ENCODE measurements at regions not wholly inside any gene's neighbourhood (a gene's known extent, or its start where the extent isn't known, plus 50 kb on each side); places are given as distances from the start of the nearest gene placed in this dataset.

DNA sequence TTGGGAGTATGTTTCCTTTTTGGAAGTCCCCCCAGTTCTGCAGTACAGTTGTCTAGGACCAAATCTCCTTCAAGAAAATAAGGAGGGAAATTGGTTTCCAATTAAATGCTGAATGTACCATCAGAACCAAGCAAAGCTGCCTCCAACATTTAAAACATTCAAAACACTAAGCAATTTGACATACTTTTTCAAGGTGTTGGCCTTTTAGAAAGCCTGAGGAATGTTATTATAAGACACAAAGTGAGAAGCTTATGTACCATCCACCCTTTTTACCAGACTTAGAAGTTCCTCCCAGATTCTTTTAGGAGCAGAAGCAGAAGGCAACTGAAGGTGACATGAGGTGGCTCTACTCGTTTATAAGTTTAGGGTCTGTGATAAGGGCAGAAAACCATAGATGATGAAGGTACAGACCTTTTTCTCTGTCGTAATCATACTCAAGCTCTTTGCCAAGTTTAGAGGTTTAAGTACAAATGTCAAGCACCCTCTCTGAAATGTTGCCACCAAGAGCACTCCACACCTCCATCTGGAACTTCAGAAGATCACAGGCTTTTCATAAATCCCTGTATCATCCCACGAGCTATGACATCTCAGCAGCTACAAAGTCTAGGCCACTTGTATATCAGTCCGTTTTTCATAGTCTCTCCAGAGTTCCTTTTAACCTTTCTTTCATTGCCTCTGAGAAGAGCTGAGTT lies 282.5 kb upstream of the THBS1 start:
- Histone ChIP-seq H3K4me1 (ENCODE audit: low read length) (peaks cover 42% of the 10 kb centered on the region), H3K4me3 (ENCODE audit: low read length) (no peak overlapping the region), H3K27ac (ENCODE audit: low read length) (no peak overlapping the region), H3K9me3 (ENCODE audit: insufficient read depth, low read length) (no peaks in the 10 kb centered on the region), H2AFZ (ENCODE audit: low read depth, low read length) (no peak overlapping the region), H4K20me1 (ENCODE audit: insufficient read depth, low read length) (no peaks in the 10 kb centered on the region), H3K9ac (ENCODE audit: low read length) (no peak overlapping the region), H3K4me2 (ENCODE audit: low read length) (no peak overlapping the region), H3K27me3 (ENCODE audit: low read depth, low read length) (0 out of 2 replicates have a peak, but pooled peaks cover 2% of the 10 kb centered on the region), H3K79me2 (ENCODE audit: low read length) (no peaks in the 10 kb centered on the region), H3K36me3 (replicated peaks; ENCODE audit: low read depth, low read length) (no peaks in the 10 kb centered on the region)
- no peak for TF ChIP-seq EZH2phosphoT487 (IDR thresholded peaks at IDR 0.05; ENCODE audit: low read depth)
- TF ChIP-seq, protein P1, sequence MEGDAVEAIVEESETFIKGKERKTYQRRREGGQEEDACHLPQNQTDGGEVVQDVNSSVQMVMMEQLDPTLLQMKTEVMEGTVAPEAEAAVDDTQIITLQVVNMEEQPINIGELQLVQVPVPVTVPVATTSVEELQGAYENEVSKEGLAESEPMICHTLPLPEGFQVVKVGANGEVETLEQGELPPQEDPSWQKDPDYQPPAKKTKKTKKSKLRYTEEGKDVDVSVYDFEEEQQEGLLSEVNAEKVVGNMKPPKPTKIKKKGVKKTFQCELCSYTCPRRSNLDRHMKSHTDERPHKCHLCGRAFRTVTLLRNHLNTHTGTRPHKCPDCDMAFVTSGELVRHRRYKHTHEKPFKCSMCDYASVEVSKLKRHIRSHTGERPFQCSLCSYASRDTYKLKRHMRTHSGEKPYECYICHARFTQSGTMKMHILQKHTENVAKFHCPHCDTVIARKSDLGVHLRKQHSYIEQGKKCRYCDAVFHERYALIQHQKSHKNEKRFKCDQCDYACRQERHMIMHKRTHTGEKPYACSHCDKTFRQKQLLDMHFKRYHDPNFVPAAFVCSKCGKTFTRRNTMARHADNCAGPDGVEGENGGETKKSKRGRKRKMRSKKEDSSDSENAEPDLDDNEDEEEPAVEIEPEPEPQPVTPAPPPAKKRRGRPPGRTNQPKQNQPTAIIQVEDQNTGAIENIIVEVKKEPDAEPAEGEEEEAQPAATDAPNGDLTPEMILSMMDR (IDR thresholded peaks at IDR 0.05; ENCODE audit: low read depth, low read length) = no peak

DNA sequence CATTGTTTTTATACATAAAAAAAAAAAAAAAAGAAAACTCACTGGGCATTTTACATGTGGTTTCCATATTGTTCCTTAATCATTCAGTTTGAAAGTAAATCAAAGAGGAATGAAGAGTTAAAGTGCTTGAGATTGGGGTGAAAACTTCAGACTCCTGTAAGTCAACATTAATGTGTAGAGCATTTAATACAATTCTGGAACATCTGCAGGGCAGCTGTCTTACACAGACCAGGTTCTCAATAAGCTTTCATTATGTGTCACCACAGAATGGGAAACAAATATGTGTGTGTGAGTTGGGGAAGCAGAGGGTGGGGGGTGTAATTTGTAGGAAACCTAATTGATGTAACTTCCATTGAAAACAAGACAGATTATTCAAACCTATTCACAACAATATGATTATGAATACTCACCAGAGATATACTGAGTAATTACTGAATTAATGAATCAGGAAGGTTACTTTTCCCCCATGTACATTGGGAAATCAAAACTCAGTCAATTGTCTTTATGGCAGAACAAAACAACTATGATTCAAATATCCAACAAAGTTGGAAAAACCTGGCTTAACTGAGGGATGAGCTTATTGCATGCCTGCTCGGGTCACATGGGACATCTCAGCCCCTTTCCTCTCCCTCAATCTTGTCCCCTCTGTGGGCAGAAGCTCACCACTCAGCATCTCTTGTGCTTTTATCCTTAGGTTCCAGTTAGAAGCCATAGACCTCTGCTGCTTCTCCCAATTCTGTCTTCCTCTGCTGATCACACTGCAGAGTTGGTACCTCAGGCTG lies 281.2 kb upstream of the THBS1 start:
- no peak overlapping the region for H3K9ac ChIP-seq (ENCODE audit: low read length)
- no peak overlapping the region for H2AFZ ChIP-seq (ENCODE audit: low read depth, low read length)
- no peaks in the 10 kb centered on the region for H3K79me2 ChIP-seq (ENCODE audit: low read length)
- peak overlapping the region; percentile 38 for H3K4me2 ChIP-seq (ENCODE audit: low read length)
- H3K4me3 ChIP-seq (ENCODE audit: low read length) = peak overlapping the region; percentile 1; the same call in 1 of the 2 replicates
- no peak for TF ChIP-seq EZH2phosphoT487 (IDR thresholded peaks at IDR 0.05; ENCODE audit: low read depth)
- TF ChIP-seq, protein P1 (IDR thresholded peaks at IDR 0.05; ENCODE audit: low read depth, low read length) = no peak
- 0 out of 2 replicates have a peak, but pooled peaks cover 2% of the 10 kb centered on the region for H3K27me3 ChIP-seq (ENCODE audit: low read depth, low read length)
- no peaks in the 10 kb centered on the region for H3K9me3 ChIP-seq (ENCODE audit: insufficient read depth, low read length)
- H4K20me1 ChIP-seq (ENCODE audit: insufficient read depth, low read length) = no peaks in the 10 kb centered on the region
- H3K36me3 ChIP-seq (replicated peaks; ENCODE audit: low read depth, low read length) = no peaks in the 10 kb centered on the region
- no peak overlapping the region for H3K27ac ChIP-seq (ENCODE audit: low read length)
- peaks cover 42% of the 10 kb centered on the region for H3K4me1 ChIP-seq (ENCODE audit: low read length)

DNA sequence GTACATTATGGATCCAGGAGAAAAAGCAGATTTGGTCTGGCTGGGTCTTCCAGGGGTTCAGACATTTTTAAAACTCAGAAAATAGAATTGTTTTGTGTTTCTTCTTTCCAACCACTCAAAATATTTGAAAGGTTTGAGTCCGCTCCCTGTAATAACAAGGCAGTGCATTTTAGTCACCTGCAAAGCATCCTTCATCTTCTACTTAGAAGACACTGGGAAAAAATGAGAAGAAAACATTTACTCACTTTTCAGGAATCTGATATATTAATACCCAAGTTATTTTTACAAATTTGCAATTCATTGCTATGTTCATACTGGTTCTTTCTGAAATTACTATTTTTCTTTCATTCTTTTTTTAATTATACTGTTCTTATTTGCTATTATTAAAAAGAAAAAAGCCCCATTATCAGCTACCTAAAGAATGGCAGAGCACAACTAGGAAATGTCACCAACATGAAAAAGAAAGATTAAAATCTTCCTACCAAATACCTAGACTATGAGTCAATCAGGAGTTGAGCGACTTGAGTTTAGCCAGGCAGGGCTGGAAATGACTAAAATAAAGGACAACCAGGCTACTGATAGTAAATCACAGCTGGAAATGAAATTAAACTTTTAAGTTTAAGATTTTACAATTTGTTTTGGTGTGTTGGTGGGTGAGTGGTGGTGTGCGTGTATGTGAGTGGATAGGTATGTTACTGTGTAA lies 280.3 kb upstream of the THBS1 start:
- Histone ChIP-seq H3K9me3 (ENCODE audit: insufficient read depth, low read length) (no peaks in the 10 kb centered on the region), H3K27ac (ENCODE audit: low read length) (no peak overlapping the region), H3K27me3 (ENCODE audit: low read depth, low read length) (0 out of 2 replicates have a peak, but pooled peaks cover 2% of the 10 kb centered on the region), H3K4me3 (ENCODE audit: low read length) (no peak overlapping the region), H3K4me2 (ENCODE audit: low read length) (no peak overlapping the region), H3K79me2 (ENCODE audit: low read length) (no peaks in the 10 kb centered on the region), H2AFZ (ENCODE audit: low read depth, low read length) (no peak overlapping the region), H4K20me1 (ENCODE audit: insufficient read depth, low read length) (no peaks in the 10 kb centered on the region), H3K4me1 (ENCODE audit: low read length) (peaks cover 42% of the 10 kb centered on the region), H3K36me3 (replicated peaks; ENCODE audit: low read depth, low read length) (no peaks in the 10 kb centered on the region), H3K9ac (ENCODE audit: low read length) (no peak overlapping the region)
- no peak for TF ChIP-seq EZH2phosphoT487 (IDR thresholded peaks at IDR 0.05; ENCODE audit: low read depth)
- TF ChIP-seq, protein P1 (IDR thresholded peaks at IDR 0.05; ENCODE audit: low read depth, low read length) = no peak

DNA sequence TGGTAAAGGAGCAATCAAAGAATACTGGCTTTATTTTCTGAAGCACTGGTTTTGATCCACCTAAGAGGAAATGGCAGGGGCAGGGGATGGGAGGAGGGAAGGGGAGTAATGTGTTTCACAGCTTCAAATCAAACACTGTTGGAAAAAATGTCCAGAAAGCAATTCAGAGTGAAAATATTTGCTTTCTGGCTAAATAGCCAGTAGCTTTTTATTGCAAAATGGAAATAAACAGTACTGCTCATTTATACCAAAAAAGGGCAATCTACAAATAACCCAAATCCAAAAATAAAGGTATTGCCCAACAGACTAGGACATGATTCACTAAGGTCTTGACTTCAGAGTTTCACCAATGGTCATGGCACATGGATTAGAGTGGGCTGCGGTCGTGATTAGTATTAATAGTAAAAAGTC lies 279.3 kb upstream of the THBS1 start:
- Histone ChIP-seq H3K9ac (ENCODE audit: low read length) (no peak overlapping the region), H3K27me3 (ENCODE audit: low read depth, low read length) (0 out of 2 replicates have a peak, but pooled peaks cover 2% of the 10 kb centered on the region), H3K4me2 (ENCODE audit: low read length) (no peak overlapping the region), H3K79me2 (ENCODE audit: low read length) (no peaks in the 10 kb centered on the region), H3K4me1 (ENCODE audit: low read length) (peaks cover 37% of the 10 kb centered on the region), H3K4me3 (ENCODE audit: low read length) (no peak overlapping the region), H3K36me3 (replicated peaks; ENCODE audit: low read depth, low read length) (no peaks in the 10 kb centered on the region), H4K20me1 (ENCODE audit: insufficient read depth, low read length) (no peaks in the 10 kb centered on the region), H3K27ac (ENCODE audit: low read length) (no peak overlapping the region), H2AFZ (ENCODE audit: low read depth, low read length) (no peak overlapping the region), H3K9me3 (ENCODE audit: insufficient read depth, low read length) (no peaks in the 10 kb centered on the region)
- no peak for TF ChIP-seq EZH2phosphoT487 (IDR thresholded peaks at IDR 0.05; ENCODE audit: low read depth)
- TF ChIP-seq, protein P1 (IDR thresholded peaks at IDR 0.05; ENCODE audit: low read depth, low read length) = no peak

Measured in OCI-LY3 (cell line).